ENCODE measurements at regions not wholly inside any gene's neighbourhood (a gene's known extent, or its start where the extent isn't known, plus 50 kb on each side); places are given as distances from the start of the nearest gene placed in this dataset.

DNA sequence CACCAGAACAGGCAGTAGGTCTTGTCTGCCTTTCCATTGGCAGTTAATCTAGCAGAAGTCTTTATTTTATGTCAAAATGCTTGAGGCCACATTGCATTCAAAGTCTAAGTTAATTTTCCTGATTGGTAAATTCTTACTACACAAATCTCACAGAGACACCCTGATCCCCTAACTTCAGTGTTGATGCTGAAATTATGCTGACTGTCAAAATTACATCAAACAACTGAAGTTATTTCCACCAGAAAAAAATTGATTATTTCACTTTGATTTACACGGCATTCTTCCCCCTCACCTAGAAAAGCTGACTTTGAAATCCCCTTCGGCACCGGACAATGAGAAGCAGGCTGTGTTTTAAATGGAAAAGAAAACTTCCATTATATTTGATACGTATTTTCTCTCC lies 99.1 kb downstream of the MAF start:
- Histone ChIP-seq H3K36me3 (ENCODE audit: control insufficient read depth in 1 of 2, insufficient read depth in 2 of 2, low read depth in 1 of 2, low read length in 2 of 2) (no peaks in the 10 kb centered on the region), H3K9me3 (ENCODE audit: control insufficient read depth, low read length) (peaks cover 3% of the 10 kb centered on the region), H2BK12ac (ENCODE audit: low read length in 2 of 2) (no peak overlapping the region), H3K4ac (ENCODE audit: low read depth in 1 of 2, low read length in 2 of 2) (no peak overlapping the region), H3K4me2 (ENCODE audit: low read length, poor library complexity, severe bottlenecking) (no peak overlapping the region), H4K8ac (ENCODE audit: low read length) (no peak overlapping the region), H2AFZ (ENCODE audit: low read depth, low read length) (no peak overlapping the region), H3K4me1 (ENCODE audit: control insufficient read depth, insufficient read depth, low read depth, low read length) (no peaks in the 10 kb centered on the region), H3K14ac (ENCODE audit: low read length in 2 of 2) (no peak overlapping the region), H3K79me1 (replicated peaks; ENCODE audit: low read length, poor library complexity, severe bottlenecking) (no peaks in the 10 kb centered on the region), H3K27me3 (ENCODE audit: control insufficient read depth in 1 of 2, insufficient read depth in 1 of 2, low read length in 2 of 2) (peaks cover 0 to 6% of the 10 kb centered on the region in 2 experiments), H3K4me3 (ENCODE audit: insufficient read depth in 1 of 2, low read depth in 1 of 2, low read length in 2 of 2) (no peak overlapping the region), H2AK5ac (ENCODE audit: low read length, severe bottlenecking) (no peak overlapping the region), H2BK5ac (ENCODE audit: low read depth, low read length, poor library complexity, severe bottlenecking) (no peak overlapping the region), H2BK15ac (ENCODE audit: low read depth, poor library complexity, severe bottlenecking) (no peak overlapping the region), H3K23ac (ENCODE audit: low read length in 2 of 2) (no peak overlapping the region), H3K9ac (ENCODE audit: low read length) (no peak overlapping the region), H3K27ac (ENCODE audit: low read length, poor library complexity, severe bottlenecking) (no peak overlapping the region), H2BK120ac (ENCODE audit: low read depth, low read length) (no peak overlapping the region), H3K18ac (ENCODE audit: low read depth in 1 of 2, low read length in 2 of 2) (no peak overlapping the region), H4K91ac (ENCODE audit: low read length) (no peak overlapping the region)
- WGBS: no CpG with 5 or more reads among the region's 4 CpGs
- DNase-seq: no peak

- Histone ChIP-seq H2AK5ac (ENCODE audit: low read length, severe bottlenecking) (no peak overlapping the region), H2BK15ac (ENCODE audit: low read depth, poor library complexity, severe bottlenecking) (no peak overlapping the region), H4K8ac (ENCODE audit: low read length) (no peak overlapping the region), H2AFZ (ENCODE audit: low read depth, low read length) (no peak overlapping the region), H4K91ac (ENCODE audit: low read length) (no peak overlapping the region), H3K18ac (ENCODE audit: low read depth in 1 of 2, low read length in 2 of 2) (no peak overlapping the region), H3K4me1 (ENCODE audit: control insufficient read depth, insufficient read depth, low read depth, low read length) (no peaks in the 10 kb centered on the region), H3K4me3 (ENCODE audit: insufficient read depth in 1 of 2, low read depth in 1 of 2, low read length in 2 of 2) (no peak overlapping the region), H3K27me3 (ENCODE audit: control insufficient read depth in 1 of 2, insufficient read depth in 1 of 2, low read length in 2 of 2) (peaks cover 0 to 6% of the 10 kb centered on the region in 2 experiments), H3K9ac (ENCODE audit: low read length) (no peak overlapping the region), H2BK12ac (ENCODE audit: low read length in 2 of 2) (no peak overlapping the region), H3K79me1 (replicated peaks; ENCODE audit: low read length, poor library complexity, severe bottlenecking) (no peaks in the 10 kb centered on the region), H3K36me3 (ENCODE audit: control insufficient read depth in 1 of 2, insufficient read depth in 2 of 2, low read depth in 1 of 2, low read length in 2 of 2) (no peaks in the 10 kb centered on the region), H3K23ac (ENCODE audit: low read length in 2 of 2) (no peak overlapping the region), H3K9me3 (ENCODE audit: control insufficient read depth, low read length) (peaks cover 3% of the 10 kb centered on the region), H3K14ac (ENCODE audit: low read length in 2 of 2) (no peak overlapping the region), H2BK5ac (ENCODE audit: low read depth, low read length, poor library complexity, severe bottlenecking) (no peak overlapping the region), H3K27ac (ENCODE audit: low read length, poor library complexity, severe bottlenecking) (no peak overlapping the region), H3K4me2 (ENCODE audit: low read length, poor library complexity, severe bottlenecking) (no peak overlapping the region), H2BK120ac (ENCODE audit: low read depth, low read length) (no peak overlapping the region), H3K4ac (ENCODE audit: low read depth in 1 of 2, low read length in 2 of 2) (no peak overlapping the region)
- 83% methylated on average over 2 of the region's 2 CpGs for WGBS
- no peak for DNase-seq
Measured at GRCh38 chr16:79500866-79501265, 99.7 kb downstream of the MAF start.

DNA sequence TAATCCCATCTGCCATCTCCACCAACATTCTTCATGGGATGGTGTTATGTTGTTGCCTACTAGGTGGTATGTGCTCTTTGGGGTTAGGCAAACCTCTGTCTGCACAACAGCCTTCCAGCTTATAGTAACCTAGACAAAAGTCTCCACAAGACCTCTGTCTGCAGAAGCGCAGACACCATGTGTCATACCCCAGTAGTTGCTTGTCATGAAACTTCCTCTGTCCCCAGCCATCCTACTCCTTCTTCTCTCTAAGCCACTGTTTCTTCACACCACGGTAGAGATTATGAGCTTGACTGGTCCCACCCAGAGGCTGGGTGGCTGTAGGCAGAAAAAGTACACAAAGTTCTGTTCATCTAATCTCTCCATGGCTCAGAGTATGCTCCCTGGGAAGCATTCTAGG lies 100.3 kb downstream of the MAF start:
- Histone ChIP-seq H3K4me1 (ENCODE audit: control insufficient read depth, insufficient read depth, low read depth, low read length) (no peaks in the 10 kb centered on the region), H2AFZ (ENCODE audit: low read depth, low read length) (no peak overlapping the region), H3K79me1 (replicated peaks; ENCODE audit: low read length, poor library complexity, severe bottlenecking) (no peaks in the 10 kb centered on the region), H2BK5ac (ENCODE audit: low read depth, low read length, poor library complexity, severe bottlenecking) (no peak overlapping the region), H2BK120ac (ENCODE audit: low read depth, low read length) (no peak overlapping the region), H2BK15ac (ENCODE audit: low read depth, poor library complexity, severe bottlenecking) (no peak overlapping the region), H3K9ac (ENCODE audit: low read length) (no peak overlapping the region), H3K14ac (ENCODE audit: low read length in 2 of 2) (no peak overlapping the region), H2BK12ac (ENCODE audit: low read length in 2 of 2) (no peak overlapping the region), H3K36me3 (ENCODE audit: control insufficient read depth in 1 of 2, insufficient read depth in 2 of 2, low read depth in 1 of 2, low read length in 2 of 2) (no peaks in the 10 kb centered on the region), H3K9me3 (ENCODE audit: control insufficient read depth, low read length) (peaks cover 3% of the 10 kb centered on the region), H3K18ac (ENCODE audit: low read depth in 1 of 2, low read length in 2 of 2) (no peak overlapping the region), H3K23ac (ENCODE audit: low read length in 2 of 2) (no peak overlapping the region), H3K4ac (ENCODE audit: low read depth in 1 of 2, low read length in 2 of 2) (no peak overlapping the region), H3K4me2 (ENCODE audit: low read length, poor library complexity, severe bottlenecking) (no peak overlapping the region), H2AK5ac (ENCODE audit: low read length, severe bottlenecking) (no peak overlapping the region), H3K27ac (ENCODE audit: low read length, poor library complexity, severe bottlenecking) (no peak overlapping the region), H3K27me3 (ENCODE audit: control insufficient read depth in 1 of 2, insufficient read depth in 1 of 2, low read length in 2 of 2) (peaks cover 0 to 6% of the 10 kb centered on the region in 2 experiments), H3K4me3 (ENCODE audit: insufficient read depth in 1 of 2, low read depth in 1 of 2, low read length in 2 of 2) (no peak overlapping the region), H4K8ac (ENCODE audit: low read length) (no peak overlapping the region), H4K91ac (ENCODE audit: low read length) (no peak overlapping the region)
- 75% methylated on average over 2 of the region's 2 CpGs for WGBS
- no peak for DNase-seq

DNA sequence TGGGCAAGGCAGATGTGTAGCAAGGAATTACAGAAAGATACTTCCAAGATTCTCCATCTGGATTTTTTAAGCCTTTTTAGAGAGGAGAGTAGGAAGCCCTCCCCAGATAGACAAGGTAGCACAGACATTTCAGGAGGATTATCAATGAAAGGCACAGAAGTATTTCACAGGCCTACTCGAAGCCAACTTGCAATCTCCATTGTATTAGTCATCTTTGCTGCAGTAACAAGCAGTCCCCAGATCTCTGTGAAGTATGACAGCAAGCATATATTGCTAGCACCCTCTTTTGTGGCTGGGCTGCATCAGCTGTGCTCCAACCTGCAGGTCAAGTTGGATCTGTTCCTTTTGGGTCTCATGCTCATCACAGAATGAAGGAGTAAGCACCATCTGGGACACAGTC lies 101.6 kb downstream of the MAF start:
- H3K27me3 ChIP-seq (ENCODE audit: control insufficient read depth in 1 of 2, insufficient read depth in 1 of 2, low read length in 2 of 2): peaks cover 0 to 6% of the 10 kb centered on the region in 2 experiments
- no peaks in the 10 kb centered on the region for H3K4me1 ChIP-seq (ENCODE audit: control insufficient read depth, insufficient read depth, low read depth, low read length)
- no peak overlapping the region for H3K27ac ChIP-seq (ENCODE audit: low read length, poor library complexity, severe bottlenecking)
- no peak overlapping the region for H3K14ac ChIP-seq (ENCODE audit: low read length in 2 of 2)
- no peak overlapping the region for H3K23ac ChIP-seq (ENCODE audit: low read length in 2 of 2)
- no peak overlapping the region for H2BK5ac ChIP-seq (ENCODE audit: low read depth, low read length, poor library complexity, severe bottlenecking)
- DNase-seq: no peak
- H4K8ac ChIP-seq (ENCODE audit: low read length): no peak overlapping the region
- H2BK15ac ChIP-seq (ENCODE audit: low read depth, poor library complexity, severe bottlenecking): no peak overlapping the region
- no peaks in the 10 kb centered on the region for H3K79me1 ChIP-seq (replicated peaks; ENCODE audit: low read length, poor library complexity, severe bottlenecking)
- H4K91ac ChIP-seq (ENCODE audit: low read length): no peak overlapping the region
- no peak overlapping the region for H3K4me3 ChIP-seq (ENCODE audit: insufficient read depth in 1 of 2, low read depth in 1 of 2, low read length in 2 of 2)
- no peak overlapping the region for H2BK120ac ChIP-seq (ENCODE audit: low read depth, low read length)
- no peak overlapping the region for H3K4ac ChIP-seq (ENCODE audit: low read depth in 1 of 2, low read length in 2 of 2)
- no peak overlapping the region for H2AK5ac ChIP-seq (ENCODE audit: low read length, severe bottlenecking)
- no peak overlapping the region for H3K9ac ChIP-seq (ENCODE audit: low read length)
- no peak overlapping the region for H2BK12ac ChIP-seq (ENCODE audit: low read length in 2 of 2)
- H3K18ac ChIP-seq (ENCODE audit: low read depth in 1 of 2, low read length in 2 of 2): no peak overlapping the region
- no peaks in the 10 kb centered on the region for H3K36me3 ChIP-seq (ENCODE audit: control insufficient read depth in 1 of 2, insufficient read depth in 2 of 2, low read depth in 1 of 2, low read length in 2 of 2)
- H3K9me3 ChIP-seq (ENCODE audit: control insufficient read depth, low read length): peaks cover 3% of the 10 kb centered on the region
- H2AFZ ChIP-seq (ENCODE audit: low read depth, low read length): no peak overlapping the region
- 31% methylated on average over 1 of the region's 1 CpG for WGBS
- no peak overlapping the region for H3K4me2 ChIP-seq (ENCODE audit: low read length, poor library complexity, severe bottlenecking)
